Left lung (tissue), 4 donors: ENCODE measurements at regions not wholly inside any gene's neighbourhood (a gene's known extent, or its start where the extent isn't known, plus 50 kb on each side); places are given as distances from the start of the nearest gene placed in this dataset.
A peak's percentile ranks its signal among the peaks of the same experiment; 100 is the strongest.

ENCODE experiments used
- ATAC-seq: fragments of 200-7000 bp; cut with Tn5 transposase; one replicate; pipeline ENCODE4 v1.9.1; 2020; ENCODE audit warnings: moderate library complexity
- DNase-seq, 4 donors: peaks; one replicate each; pipeline ENCODE4 v3.0.0-alpha.2; 2013 to 2020
- H3K27ac ChIP-seq, 2 donors: fragments of 200-600 bp; sonication (generic) in 1 of 2; one replicate each; pipeline versions ENCODE4 v1.5.0 to v1.8.0; 2020 to 2021
- H3K27me3 ChIP-seq, 2 donors: fragments of 200-600 bp; sonication (generic) in 1 of 2; one replicate each; pipeline versions ENCODE4 v1.5.0 to v1.8.0; 2020 to 2021
- H3K36me3 ChIP-seq, 2 donors: fragments of 200-600 bp; sonication (generic) in 1 of 2; one replicate each; pipeline versions ENCODE4 v1.5.0 to v1.8.0; 2020 to 2021
- H3K4me1 ChIP-seq, 2 donors: fragments of 200-600 bp; one replicate each; pipeline ENCODE4 v1.8.0; 2021
- H3K4me3 ChIP-seq, 2 donors: fragments of 200-600 bp; sonication (generic) in 1 of 2; one replicate each; pipeline versions ENCODE4 v1.5.0 to v1.8.0; 2020 to 2021; ENCODE audit warnings: mild to moderate bottlenecking in 1 of 2
- H3K9me3 ChIP-seq, 2 donors: fragments of 200-600 bp; sonication (generic) in 1 of 2; one replicate each; pipeline versions ENCODE4 v1.5.0 to v1.8.0; 2020 to 2021
- CTCF ChIP-seq, 2 donors: fragments of 200-600 bp; sonication (generic) in 1 of 2; IDR thresholded peaks; one replicate each; pipeline versions ENCODE4 v1.5.0 to v1.8.0; 2021; ENCODE audit warnings: antibody characterized with exemption in 2 of 2
- intact Hi-C, 2 donors: fragments of 100-400 bp; cut with DNase I; formaldehyde crosslinking; loops; one replicate each; pipeline versions ENCODE4 v1.11.2 to v1.14.2; 2022
- donor health status: DM: no; HTN: yes; CAD: no.
- donor health status: DM: no; HTN: no; CAD: no.

- Histone ChIP-seq H3K27ac (no peak overlapping the region), H3K4me1 (no peaks in the 10 kb centered on the region), H3K4me3 (no peak overlapping the region), H3K27me3 (peaks cover 0 to 9% of the 10 kb centered on the region in 2 donors), H3K36me3 (no peaks in the 10 kb centered on the region), H3K9me3 (no peaks in the 10 kb centered on the region)
- ATAC-seq = no peak
- no peak for TF ChIP-seq CTCF (IDR thresholded peaks at IDR 0.05)
- intact Hi-C loops = no loop called here
- peak in 2 of 4 donors; percentile 18 to 65 for DNase-seq
Measured at GRCh38 chr17:83160443-83161297, 81.3 kb downstream of the METRNL start.

- TF ChIP-seq CTCF (IDR thresholded peaks at IDR 0.05) = no peak
- intact Hi-C loops = no loop called here
- Histone ChIP-seq H3K4me1 (no peaks in the 10 kb centered on the region), H3K27me3 (peaks cover 0 to 9% of the 10 kb centered on the region in 2 donors), H3K36me3 (no peaks in the 10 kb centered on the region), H3K27ac (no peak overlapping the region), H3K9me3 (no peaks in the 10 kb centered on the region), H3K4me3 (no peak overlapping the region)
- peak in 3 of 4 donors; percentile 34 to 69 (median 62) for DNase-seq
- ATAC-seq = peak; percentile 68
Measured at GRCh38 chr17:83161298-83162034, 82.1 kb downstream of the METRNL start.

GRCh38 chr17:83162035-83162745, 82.8 kb downstream of the METRNL start:
- Histone ChIP-seq H3K27ac (no peak overlapping the region), H3K9me3 (no peaks in the 10 kb centered on the region)

GRCh38 chr17:83164490-83164889, 85.1 kb downstream of the METRNL start:
- no peak for DNase-seq
- no peak for TF ChIP-seq CTCF (IDR thresholded peaks at IDR 0.05)
- intact Hi-C loops = no loop called here
- H3K4me3 ChIP-seq = no peak overlapping the region
- no peak overlapping the region for H3K27ac ChIP-seq
- H3K27me3 ChIP-seq = peaks cover 0 to 9% of the 10 kb centered on the region in 2 donors
- H3K4me1 ChIP-seq = no peaks in the 10 kb centered on the region
- H3K9me3 ChIP-seq = peaks cover 0 to 2% of the 10 kb centered on the region in 2 donors
- no peak for ATAC-seq
- no peaks in the 10 kb centered on the region for H3K36me3 ChIP-seq

More at GRCh38 chr17:83162035-83162745, 82.8 kb downstream of the METRNL start:
- DNase-seq = peak in 1 of 4 donors; percentile 20
- no peak overlapping the region for H3K4me3 ChIP-seq
- intact Hi-C loops = no loop called here
- ATAC-seq = no peak
- H3K36me3 ChIP-seq = no peaks in the 10 kb centered on the region
- no peak for TF ChIP-seq CTCF (IDR thresholded peaks at IDR 0.05)
- H3K27me3 ChIP-seq = peaks cover 0 to 9% of the 10 kb centered on the region in 2 donors
- no peaks in the 10 kb centered on the region for H3K4me1 ChIP-seq
